Mucosa of rectum (tissue), 2 donors: ENCODE measurements at regions not wholly inside any gene's neighbourhood (a gene's known extent, or its start where the extent isn't known, plus 50 kb on each side); places are given as distances from the start of the nearest gene placed in this dataset.

Source experiments
- H3K27ac ChIP-seq, 2 donors: one replicate each; pipeline ENCODE4 v1.7.0; 2013; ENCODE audit warnings: inconsistent platforms in 2 of 2, low read depth in 2 of 2, low read length in 2 of 2
- H3K27me3 ChIP-seq, 2 donors: one replicate each; pipeline ENCODE4 v1.7.0; 2013; ENCODE audit warnings: low read length in 2 of 2; ENCODE audit not compliant: control insufficient read depth in 2 of 2, insufficient read depth in 2 of 2
- H3K36me3 ChIP-seq, 2 donors: one replicate each; pipeline ENCODE4 v1.7.0; 2013; ENCODE audit warnings: low read length in 2 of 2; ENCODE audit not compliant: control insufficient read depth in 2 of 2, insufficient read depth in 2 of 2
- H3K4me1 ChIP-seq, 2 donors: one replicate each; pipeline ENCODE4 v1.7.0; 2013; ENCODE audit warnings: low read length in 2 of 2, mild to moderate bottlenecking in 1 of 2; ENCODE audit not compliant: control insufficient read depth in 2 of 2, insufficient read depth in 2 of 2
- H3K4me3 ChIP-seq, 2 donors: one replicate each; pipeline ENCODE4 v1.7.0; 2013; ENCODE audit warnings: low read length in 2 of 2
- H3K9ac ChIP-seq, 2 donors: one replicate each; pipeline ENCODE4 v1.7.0; 2013; ENCODE audit warnings: low read length in 2 of 2, low read depth in 1 of 2, mild to moderate bottlenecking in 1 of 2
- H3K9me3 ChIP-seq, 2 donors: one replicate each; pipeline ENCODE4 v1.7.0; 2013; ENCODE audit warnings: low read length in 2 of 2; ENCODE audit not compliant: control insufficient read depth in 2 of 2
- donor health status: healthy.
- donor health status: Normal muscosa, but diverticular disease.

DNA sequence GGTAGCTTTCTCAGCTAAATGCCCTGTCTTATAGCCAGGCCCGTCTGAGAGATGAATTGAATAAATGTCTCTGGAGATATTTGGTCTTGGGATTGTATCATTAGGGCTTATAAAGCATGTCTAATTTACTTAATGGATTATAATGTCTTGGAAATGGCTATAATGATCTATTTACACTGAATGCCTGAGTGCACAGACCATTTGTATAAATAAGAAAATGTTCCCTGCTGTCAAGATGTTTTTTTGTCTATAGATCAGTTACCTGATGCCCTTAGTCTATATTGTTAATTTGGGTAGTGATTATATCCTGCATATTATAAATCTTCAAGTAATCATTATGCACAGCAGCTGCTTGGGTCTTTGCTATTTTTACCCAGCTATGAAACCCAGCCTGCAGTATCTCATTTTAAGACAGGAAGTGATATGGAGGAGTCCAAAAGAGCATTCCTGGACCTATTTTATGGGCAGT lies 112.9 kb upstream of the ACTBL2 start:
- H3K27me3 ChIP-seq = no peaks in the 10 kb centered on the region
- no peaks in the 10 kb centered on the region for H3K36me3 ChIP-seq
- H3K9ac ChIP-seq = no peak overlapping the region
- no peaks in the 10 kb centered on the region for H3K4me1 ChIP-seq
- H3K4me3 ChIP-seq = no peak overlapping the region
- H3K9me3 ChIP-seq = no peaks in the 10 kb centered on the region
- no peak overlapping the region for H3K27ac ChIP-seq

DNA sequence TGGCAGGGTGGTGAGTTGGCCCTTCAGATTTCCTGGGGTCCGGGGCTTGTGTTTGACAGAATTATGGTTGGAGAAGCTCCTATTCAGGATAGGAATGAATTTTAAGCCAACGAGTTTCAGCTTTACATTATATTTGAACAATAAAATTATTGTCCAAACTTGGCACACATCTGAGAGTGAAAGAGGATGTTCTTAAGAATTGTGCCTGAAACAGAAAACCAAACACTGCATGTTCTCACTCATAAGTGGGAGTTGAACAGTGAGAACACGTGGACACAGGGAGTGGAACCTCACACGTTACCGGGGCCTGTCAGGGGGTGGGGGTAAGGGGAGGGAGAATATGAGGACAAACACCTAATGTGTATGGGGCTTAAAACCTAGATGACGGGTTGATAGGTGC lies 111.8 kb upstream of the ACTBL2 start:
- no peaks in the 10 kb centered on the region for H3K9me3 ChIP-seq
- H3K4me1 ChIP-seq = no peaks in the 10 kb centered on the region
- H3K4me3 ChIP-seq = no peak overlapping the region
- H3K36me3 ChIP-seq = no peaks in the 10 kb centered on the region
- no peak overlapping the region for H3K27ac ChIP-seq
- H3K9ac ChIP-seq = no peak overlapping the region
- H3K27me3 ChIP-seq = no peaks in the 10 kb centered on the region

DNA sequence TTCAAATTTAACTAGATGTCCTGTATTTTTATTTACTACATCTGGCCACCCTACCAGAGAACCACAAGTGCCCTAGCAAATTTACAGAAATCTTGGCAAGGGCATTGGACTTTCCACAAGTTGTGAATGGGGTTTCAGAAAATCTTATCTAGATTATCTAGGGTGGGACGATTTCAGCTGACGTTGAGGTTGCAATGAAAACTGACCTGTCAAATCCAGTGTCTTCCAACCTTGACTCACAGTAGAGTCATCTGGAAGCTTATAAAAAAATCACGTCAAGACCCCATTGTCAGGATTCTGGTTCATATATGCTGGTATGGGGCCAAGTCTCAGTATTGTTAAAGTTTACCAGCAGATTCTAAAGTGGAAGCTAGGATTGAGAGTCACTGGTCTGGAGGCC lies 109.6 kb upstream of the ACTBL2 start:
- H3K4me1 ChIP-seq = no peaks in the 10 kb centered on the region
- no peaks in the 10 kb centered on the region for H3K27me3 ChIP-seq
- no peak overlapping the region for H3K9ac ChIP-seq
- no peak overlapping the region for H3K4me3 ChIP-seq
- H3K27ac ChIP-seq = no peak overlapping the region
- no peaks in the 10 kb centered on the region for H3K9me3 ChIP-seq
- no peaks in the 10 kb centered on the region for H3K36me3 ChIP-seq

DNA sequence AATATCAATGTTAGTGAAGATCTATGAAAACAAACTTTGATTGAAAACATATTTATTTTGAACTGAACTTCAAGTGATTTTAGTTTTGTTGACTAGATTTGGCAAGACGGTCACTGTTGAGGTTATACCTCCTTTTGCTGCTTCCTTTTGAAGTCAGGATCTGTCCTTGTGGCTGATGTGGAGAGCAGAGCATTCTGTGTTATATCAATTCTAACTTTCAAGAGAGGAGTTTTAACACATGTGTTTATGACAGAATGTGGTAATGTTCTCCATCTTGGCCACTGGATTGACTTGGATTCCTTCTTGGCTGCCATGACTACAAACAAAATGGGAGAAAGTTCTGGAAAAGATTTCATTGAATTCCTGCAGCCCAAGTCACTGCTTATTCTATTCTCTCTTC lies 104.0 kb upstream of the ACTBL2 start:
- Histone ChIP-seq H3K4me3 (no peak overlapping the region), H3K9ac (no peak overlapping the region), H3K27me3 (no peaks in the 10 kb centered on the region), H3K36me3 (no peaks in the 10 kb centered on the region), H3K9me3 (no peaks in the 10 kb centered on the region), H3K27ac (no peak overlapping the region), H3K4me1 (no peaks in the 10 kb centered on the region)

GRCh38 chr5:57582578-57583070 lies 100.0 kb upstream of the ACTBL2 start:
- Histone ChIP-seq H3K27me3 (no peaks in the 10 kb centered on the region), H3K36me3 (no peaks in the 10 kb centered on the region), H3K27ac (no peak overlapping the region), H3K4me3 (no peak overlapping the region), H3K9me3 (no peaks in the 10 kb centered on the region), H3K9ac (no peak overlapping the region), H3K4me1 (no peaks in the 10 kb centered on the region)

GRCh38 chr5:57581772-57582171 lies 99.2 kb upstream of the ACTBL2 start:
- Histone ChIP-seq H3K36me3 (no peaks in the 10 kb centered on the region), H3K9ac (no peak overlapping the region), H3K27me3 (no peaks in the 10 kb centered on the region), H3K9me3 (no peaks in the 10 kb centered on the region), H3K27ac (no peak overlapping the region), H3K4me3 (no peak overlapping the region), H3K4me1 (no peaks in the 10 kb centered on the region)

- Histone ChIP-seq H3K36me3 (no peaks in the 10 kb centered on the region), H3K27me3 (no peaks in the 10 kb centered on the region), H3K9ac (no peak overlapping the region), H3K4me1 (no peaks in the 10 kb centered on the region), H3K27ac (no peak overlapping the region), H3K4me3 (no peak overlapping the region), H3K9me3 (no peaks in the 10 kb centered on the region)
These were observed 98.6 kb upstream of the ACTBL2 start for GRCh38 chr5:57581222-57581621.

DNA sequence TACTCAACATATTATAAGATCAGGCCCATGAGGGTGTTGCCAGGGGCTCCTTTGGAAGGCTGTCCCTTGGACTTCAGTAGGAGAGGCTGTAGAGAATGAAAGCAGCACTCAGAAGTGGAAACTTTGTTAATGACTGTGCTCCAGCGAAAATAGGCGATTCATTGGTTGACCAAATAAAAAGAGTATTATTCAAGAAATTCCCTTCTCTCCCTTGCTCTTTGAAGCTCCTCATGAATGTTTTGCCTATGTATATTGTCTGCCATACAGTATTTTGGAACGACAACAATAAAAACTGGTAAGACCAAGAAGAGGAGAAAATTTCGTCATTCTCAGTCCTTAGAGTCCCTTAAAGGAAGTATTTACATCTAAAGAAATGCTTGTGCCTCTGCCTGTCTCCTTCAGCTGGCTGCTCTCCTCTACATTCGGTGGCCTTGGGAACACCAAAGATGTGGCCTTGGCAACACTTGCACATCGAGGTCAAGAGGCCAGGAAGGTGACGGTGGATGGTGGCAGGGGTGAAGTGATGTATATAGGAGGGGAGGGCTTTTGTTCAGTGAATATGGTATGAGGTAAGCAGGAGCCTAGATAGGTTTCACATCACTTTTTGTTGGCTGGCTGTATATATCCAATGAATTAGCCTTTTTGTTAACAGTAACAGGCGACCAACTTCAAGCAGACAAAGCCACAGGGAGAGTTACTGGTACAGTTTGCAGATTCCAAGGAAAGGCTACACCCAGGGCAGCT lies 95.0 kb upstream of the ACTBL2 start:
- Histone ChIP-seq H3K27ac (no peak overlapping the region), H3K9me3 (no peaks in the 10 kb centered on the region), H3K4me1 (no peaks in the 10 kb centered on the region), H3K36me3 (no peaks in the 10 kb centered on the region), H3K9ac (no peak overlapping the region), H3K4me3 (no peak overlapping the region), H3K27me3 (no peaks in the 10 kb centered on the region)

GRCh38 chr5:57576317-57576716 lies 93.7 kb upstream of the ACTBL2 start:
- no peaks in the 10 kb centered on the region for H3K4me1 ChIP-seq
- H3K36me3 ChIP-seq = no peaks in the 10 kb centered on the region
- no peak overlapping the region for H3K9ac ChIP-seq
- H3K9me3 ChIP-seq = no peaks in the 10 kb centered on the region
- H3K27ac ChIP-seq = no peak overlapping the region
- no peak overlapping the region for H3K4me3 ChIP-seq
- no peaks in the 10 kb centered on the region for H3K27me3 ChIP-seq

GRCh38 chr5:57575839-57576238 lies 93.2 kb upstream of the ACTBL2 start:
- Histone ChIP-seq H3K27ac (no peak overlapping the region), H3K9ac (no peak overlapping the region), H3K4me3 (no peak overlapping the region), H3K36me3 (no peaks in the 10 kb centered on the region), H3K4me1 (no peaks in the 10 kb centered on the region), H3K9me3 (no peaks in the 10 kb centered on the region), H3K27me3 (no peaks in the 10 kb centered on the region)
